ENCODE measurements at regions not wholly inside any gene's neighbourhood (a gene's known extent, or its start where the extent isn't known, plus 50 kb on each side); places are given as distances from the start of the nearest gene placed in this dataset.

- TF ChIP-seq POLR2A (IDR thresholded peaks at IDR 0.05; ENCODE audit: low read length) (peak; percentile 32), GATA1 (IDR thresholded peaks at IDR 0.05; ENCODE audit: low read depth, low read length) (no peak)
Measured at GRCh38 chr9:129460323-129461261, 160.3 kb downstream of the C9orf50 start.

All from erythroblast (primary cell).